Brain pericyte (primary cell): ENCODE measurements at regions not wholly inside any gene's neighbourhood (a gene's known extent, or its start where the extent isn't known, plus 50 kb on each side); places are given as distances from the start of the nearest gene placed in this dataset.
"Not testable (repeated sequence)": the region's sequence is repeated elsewhere in the genome, so short reads cannot be mapped to it uniquely, and the experiment has no call there.

Source experiments
- DNase-seq: peaks from one replicate; pipeline ENCODE4 v3.0.0-alpha.2; 2012; ENCODE audit warnings: low read depth, low spot score

DNA sequence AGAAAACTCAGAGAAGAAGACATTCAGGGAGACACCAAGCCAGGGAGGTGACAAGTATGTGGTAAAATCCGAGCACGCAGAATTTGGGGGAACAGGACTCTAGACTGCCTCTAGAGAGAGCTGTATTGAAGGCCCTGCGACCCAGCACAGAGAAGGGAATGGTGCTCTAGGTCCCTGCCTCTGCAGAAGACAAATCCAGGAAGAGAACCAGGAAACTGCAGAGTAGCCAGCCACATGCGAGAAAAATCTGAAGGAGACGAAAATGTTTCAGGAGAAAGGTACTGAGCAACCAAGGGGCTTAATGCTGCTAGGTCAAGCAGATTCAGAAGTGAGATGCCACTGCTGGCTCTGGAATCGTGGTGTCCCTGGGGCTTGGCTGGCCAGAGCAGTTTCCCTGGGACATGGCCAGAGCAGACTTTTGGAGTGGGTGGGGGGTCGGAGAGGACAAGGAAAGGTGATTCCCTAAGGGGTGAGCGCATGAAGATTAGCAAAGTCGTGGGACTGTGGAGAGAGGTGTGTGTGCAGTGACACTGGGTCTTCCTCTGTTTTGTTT, 158.0 kb upstream of the KLF6 start:
- DNase-seq, result no peak

DNA sequence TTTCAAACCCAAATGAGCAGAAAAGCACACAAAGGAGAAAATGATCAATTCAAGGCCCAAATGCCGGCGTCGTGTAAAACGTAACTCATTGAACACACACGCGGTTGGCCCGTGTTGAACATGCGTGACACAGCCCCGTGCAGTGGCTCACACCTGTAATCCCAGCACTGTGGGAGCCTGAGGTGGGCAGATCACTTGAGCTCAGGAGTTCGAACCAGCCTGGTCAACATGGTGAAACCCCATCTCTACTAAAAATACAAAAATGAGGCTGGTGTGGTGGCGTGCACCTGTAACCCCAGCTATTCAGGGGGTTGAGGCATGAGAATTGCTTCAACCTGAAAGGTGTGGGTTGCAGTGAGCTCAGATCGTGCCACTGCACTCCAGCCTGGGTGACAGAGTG, 156.7 kb upstream of the KLF6 start:
- DNase-seq, result no peak

DNA sequence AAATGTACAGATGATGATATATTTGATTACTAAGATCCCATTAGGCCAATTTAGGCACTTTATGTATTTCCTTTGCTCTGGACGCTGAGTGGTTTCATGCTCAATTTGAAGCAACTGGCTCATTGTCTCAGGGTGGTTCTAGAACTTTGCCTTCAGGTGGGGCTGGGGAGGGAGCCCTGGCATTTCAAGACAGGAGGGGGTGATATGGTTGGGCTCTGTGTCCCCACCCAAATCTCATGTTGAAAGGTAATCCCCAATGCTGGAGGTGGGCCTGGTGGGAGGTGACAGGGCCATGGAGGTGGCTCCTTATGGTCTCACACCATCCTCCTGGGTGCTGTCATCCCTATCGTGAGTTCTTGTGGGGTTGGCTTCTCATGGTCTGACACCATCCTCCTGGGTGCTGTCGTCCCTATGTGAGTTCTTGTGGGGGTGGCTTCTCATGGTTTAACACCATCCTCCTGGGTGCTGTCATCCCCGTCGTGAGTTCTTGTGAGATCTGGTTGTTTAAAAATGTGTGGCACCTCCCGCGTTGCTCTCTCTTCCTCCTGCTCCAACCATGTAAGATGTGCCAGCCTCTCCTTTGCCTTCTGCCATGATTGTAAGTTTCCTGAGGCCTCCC, 151.5 kb upstream of the KLF6 start:
- no peak for DNase-seq

DNA sequence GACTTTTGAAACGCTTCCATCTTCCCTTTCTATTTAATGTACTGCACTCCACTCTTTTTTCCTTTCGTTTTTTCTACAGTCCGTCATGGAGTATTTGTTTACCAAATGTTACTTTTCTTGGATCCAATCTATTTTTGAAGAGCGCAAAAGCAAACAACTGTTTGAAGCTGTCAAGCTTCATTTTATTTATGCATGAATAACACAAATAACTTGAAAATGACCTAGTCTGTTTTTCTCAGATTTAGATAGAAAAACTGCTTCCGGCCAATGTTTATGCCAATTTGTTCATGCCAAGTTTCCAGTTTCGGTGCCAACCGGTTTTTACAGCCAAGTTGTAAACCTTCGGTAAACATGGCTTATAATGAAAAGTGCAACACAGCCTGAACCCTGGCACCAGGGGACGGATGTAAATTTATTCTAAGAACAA, 150.9 kb upstream of the KLF6 start:
- no peak for DNase-seq

DNA sequence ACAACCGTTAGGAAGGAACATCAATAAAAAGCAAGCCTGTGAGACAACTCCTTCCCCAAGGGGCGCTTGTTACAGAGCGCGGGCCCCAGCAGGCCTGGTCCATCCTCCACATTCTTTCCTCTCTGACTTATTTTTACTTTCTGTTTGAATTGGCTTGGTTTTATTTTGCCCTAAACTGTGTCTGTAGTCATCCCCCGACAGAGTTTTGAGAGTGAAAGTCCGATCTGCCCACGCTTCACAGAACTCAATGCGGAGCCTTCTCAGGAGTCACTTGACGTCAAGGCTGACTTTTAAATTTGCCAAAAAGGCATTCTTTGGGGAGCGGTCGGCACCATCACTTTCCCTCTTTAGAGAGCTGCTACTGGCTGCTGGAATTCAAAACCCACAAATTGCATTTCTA, 150.1 kb upstream of the KLF6 start:
- peak; percentile 66 for DNase-seq

DNA sequence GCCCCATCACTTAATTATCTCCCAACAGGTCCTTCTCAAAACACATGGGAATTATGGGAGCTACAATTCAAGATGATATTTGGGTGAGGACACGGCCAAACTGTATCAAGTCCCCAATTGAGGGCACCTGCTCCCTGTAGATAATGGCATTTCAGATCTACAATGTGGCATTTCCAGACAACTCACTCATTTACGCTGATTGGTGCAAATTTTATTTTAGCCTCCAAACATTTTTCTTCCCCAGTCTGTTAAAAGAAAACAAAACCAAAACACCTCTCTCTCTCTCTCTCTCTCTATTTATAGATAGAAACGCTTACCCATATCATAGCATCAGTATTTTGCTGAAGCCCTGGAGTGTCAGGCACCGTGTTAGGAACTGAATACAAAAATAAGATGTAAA, 148.7 kb upstream of the KLF6 start:
- DNase-seq, result no peak

DNA sequence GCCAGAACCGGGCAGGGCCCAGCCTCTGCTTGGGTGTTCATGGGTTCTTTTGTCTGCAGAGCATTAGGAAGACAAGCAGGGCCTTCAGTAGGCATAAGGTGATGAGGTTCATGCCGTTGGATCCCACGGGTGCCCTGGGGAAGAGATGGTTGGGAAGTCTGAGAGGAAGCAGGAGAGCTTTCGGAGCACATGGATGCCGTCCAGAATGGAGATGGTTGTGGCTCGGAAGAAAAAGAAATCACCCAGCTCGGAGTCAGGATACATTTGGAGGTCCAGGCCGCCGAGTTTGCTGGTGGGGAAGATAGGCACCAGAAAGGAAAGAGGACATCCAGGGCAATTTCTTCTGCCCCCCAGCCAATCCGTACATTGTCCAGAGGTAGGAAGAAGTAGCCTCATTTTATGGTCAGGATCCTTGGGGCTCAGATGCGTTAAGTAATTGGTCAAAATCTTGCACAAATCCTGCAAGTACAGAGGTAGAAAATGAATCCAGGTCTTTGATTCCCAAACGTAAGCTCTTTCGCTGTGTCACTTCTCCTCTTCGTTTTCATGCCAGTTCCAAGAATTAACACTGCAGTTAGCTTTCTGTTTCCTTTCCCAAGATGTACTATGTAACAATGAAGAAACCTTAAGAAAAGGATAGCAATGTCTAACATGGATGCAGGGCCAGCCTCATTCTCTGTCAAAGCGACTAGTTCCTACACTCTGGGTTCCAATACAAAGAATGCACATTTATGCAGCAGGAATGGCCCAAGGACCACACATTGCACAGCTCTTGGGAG, 147.8 kb upstream of the KLF6 start:
- no peak for DNase-seq

DNA sequence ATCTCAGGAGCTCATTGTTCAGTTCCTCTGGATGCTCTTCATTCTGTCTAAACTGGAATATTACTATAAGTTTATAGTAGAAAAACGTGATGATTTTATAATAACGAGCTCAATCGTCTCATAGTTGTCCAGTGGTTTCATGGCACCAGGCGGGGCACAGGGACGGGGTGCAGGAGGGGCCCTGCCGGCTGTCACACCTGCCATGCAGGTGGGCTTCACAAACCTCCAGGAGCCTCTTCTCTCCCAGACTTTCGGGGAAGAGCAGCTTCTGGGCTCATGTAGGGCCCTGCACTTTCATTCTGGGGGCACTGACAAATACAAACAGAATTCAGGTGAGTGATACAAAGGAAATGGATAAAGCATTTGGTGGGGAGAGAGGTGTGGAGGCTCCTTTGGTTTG, 146.9 kb upstream of the KLF6 start:
- DNase-seq, result no peak

DNA sequence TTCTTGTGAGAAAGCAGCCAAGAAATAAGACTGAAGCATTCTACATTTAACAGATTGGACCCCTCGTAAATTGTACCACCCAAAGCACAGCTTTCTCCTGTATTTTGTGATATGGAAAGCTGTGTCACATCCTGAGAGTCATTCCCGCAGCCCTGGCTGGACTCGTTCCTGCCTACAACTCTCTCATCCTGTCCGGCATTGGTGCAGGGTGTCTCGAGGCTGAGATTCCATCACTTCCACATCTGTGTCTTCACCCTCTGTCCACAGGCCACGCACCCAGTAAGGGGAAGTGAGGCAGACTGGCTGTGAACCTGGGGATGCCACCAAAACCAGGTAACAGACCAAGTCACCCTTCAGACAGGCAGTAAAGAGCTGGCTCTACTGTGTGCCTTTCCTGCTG, 146.2 kb upstream of the KLF6 start:
- DNase-seq, result no peak

DNA sequence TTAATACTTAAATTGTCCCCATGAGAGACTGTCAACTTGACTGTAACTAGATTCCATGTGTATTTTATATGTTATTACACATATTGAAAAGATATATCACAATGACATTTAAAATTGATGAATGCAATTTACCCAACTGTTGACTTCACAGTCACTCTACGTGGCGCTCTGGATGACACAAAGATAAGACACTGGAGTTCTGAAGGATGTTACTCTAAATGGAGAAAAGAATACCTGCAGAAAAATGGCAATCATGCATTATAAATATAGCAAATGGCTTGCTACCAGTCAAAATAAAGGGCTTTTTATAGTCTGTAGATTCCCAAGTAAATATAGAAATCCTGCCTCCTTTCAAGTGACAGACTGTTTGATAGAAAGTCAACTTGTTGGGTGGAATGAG, 143.6 kb upstream of the KLF6 start:
- no peak for DNase-seq

DNA sequence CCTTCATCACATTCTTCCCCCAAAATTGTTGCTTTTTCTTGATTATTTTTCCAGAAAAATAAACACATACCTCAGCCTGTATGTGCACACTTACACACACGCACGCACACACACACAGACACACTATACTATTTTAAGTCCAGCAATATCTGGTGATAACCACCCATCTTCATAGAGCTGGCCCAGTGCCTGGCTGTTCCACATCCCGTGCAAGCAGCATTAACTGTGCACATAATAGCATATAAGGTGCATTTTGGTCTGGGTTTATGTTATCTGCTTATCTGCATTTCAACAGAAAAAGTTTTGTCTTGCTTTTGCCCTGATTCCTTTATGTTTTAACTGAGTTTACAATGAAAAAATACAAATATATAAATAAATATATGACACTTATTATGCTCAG, 143.1 kb upstream of the KLF6 start:
- no peak for DNase-seq

DNA sequence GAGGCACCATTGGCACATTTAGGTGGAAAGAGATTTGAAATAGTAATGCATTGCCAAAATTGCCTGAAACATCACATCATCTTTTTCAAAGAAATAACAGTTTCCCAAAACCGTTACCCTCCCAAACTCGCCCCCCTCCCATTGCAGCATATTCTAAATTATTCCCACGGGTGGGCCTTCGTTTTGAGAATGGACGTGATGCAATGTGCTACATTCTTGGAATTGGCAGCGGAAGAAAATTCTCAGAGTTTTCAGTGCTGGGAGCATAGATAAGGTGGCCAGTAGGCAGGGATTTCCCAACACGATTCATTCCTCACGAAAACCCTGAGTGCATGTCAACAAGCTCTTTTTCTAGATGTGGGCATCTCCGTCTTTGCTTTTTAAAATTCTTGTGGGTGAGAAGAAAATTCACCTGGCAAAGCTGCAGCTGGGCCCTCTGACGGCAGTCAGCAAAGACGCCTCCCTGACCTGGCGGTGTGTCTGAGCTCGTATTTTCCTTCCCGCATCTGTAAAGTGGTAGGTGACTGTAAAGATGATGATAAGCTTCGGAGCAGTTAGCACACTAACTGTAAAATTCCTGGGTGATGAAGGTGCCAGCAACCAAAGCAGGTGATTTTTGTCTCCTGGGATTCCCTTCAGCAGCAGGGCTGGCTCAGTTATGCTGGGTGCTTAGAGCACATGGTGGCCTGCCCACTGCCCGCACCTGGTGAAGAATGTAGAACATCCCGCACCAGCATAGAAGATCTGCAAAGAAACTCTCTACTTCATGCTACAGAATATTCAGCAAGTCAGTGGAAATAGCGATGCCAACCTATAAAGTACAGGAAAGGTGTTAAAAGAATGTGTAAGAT, 141.9 kb upstream of the KLF6 start:
- no peak for DNase-seq

DNA sequence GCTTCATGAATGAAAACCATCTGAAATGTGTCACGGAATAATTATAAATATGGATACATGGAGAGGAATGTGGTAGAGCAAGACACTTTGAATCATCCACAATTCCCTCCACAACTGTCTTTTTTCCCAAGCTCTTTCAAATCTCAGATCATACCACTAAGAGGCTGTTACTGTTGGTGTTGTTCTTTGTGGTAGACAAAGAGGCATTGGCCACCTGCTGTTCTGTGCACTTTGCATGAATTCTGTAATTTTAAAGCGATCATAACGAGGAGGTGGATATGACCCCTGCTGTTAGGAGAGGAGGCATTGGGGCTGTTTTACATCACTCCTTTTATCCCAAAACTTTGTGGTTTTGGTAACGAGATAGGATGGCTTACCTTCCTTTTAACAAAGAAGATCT, 141.2 kb upstream of the KLF6 start:
- DNase-seq, result no peak

DNA sequence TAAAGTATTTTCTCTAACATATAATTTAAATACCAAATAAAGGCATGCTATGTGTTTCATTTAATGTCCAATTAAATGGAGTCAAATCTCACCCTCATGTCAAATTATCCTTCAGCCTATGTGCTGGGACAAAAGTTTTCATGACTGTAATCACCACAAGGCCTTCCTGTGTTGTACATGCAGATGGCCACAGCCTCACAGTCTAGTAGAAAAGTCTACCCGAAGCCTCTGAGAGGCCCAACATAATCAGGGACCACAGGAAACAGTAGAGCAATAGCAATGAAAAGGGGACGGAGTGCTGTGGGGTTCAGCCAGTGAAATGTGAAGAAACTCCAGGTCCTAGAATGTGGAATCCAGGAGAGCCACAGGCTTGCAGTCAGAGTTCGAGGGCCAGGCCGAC, 140.2 kb upstream of the KLF6 start:
- DNase-seq, result no peak

DNA sequence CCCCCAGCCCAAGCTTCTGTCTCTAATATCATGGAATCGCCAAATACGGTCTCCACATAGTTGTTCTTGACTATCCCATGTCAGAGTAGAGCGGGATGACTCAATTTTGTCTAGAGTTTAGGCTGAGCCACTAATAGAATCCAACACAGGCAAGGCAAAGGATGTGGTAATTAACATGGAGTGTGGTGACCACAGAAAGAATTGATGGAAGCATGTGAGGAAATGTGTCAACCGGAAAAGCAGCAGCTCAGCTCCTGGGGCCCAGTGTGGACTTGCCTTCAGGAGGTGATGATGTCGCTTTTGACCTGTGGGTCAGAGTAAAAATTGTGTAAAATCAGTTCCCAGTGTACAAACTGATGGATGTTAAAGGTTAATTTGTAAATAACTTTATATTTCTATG, 139.3 kb upstream of the KLF6 start:
- DNase-seq, result no peak

DNA sequence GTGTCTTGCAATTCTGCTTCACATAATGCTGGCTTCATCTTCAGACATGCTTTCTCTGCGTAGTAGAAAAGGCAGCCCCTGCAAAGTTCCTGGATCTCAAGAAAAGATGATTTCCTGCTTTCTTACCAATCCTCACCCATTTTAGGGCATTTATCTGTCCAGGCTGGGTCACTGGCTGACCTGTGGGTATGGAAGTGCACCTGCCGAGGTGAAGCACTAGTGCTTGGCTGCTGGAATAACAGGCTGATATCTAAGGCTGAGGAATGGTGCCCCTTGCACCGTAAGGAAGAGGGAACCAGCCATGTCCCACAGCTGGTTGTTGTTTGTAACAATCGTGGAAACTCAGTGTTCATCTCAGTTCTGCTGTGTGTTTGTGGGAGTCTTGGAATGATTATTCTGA, 138.0 kb upstream of the KLF6 start:
- DNase-seq, result no peak

DNA sequence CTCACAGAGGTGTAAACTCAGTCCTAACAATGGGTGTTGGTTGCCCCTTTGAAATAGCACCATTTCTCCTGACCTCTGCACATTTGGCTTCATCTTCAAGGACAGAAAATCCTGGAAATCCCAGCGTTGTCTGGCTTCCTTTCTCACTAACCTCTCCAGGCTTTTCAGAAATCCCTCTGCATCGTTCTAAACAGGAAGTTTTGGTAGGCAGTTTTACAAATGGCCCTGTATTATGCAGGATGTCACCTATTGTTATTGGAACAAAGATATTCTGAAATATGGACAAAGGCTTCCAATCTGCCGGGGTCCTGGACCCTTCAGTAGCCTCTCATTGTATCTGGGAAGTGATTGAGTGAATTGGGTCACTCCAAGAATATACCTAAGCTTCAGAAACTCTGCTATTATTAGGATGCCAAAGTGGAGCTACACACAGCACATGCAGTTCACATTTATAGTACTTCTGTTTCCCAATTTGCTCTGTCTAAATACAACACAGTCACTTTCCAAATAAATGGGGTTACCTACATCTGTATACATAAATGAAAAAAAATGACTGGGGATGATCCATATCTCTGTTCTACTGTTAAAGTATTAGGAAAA, 134.8 kb upstream of the KLF6 start:
- no peak for DNase-seq

DNA sequence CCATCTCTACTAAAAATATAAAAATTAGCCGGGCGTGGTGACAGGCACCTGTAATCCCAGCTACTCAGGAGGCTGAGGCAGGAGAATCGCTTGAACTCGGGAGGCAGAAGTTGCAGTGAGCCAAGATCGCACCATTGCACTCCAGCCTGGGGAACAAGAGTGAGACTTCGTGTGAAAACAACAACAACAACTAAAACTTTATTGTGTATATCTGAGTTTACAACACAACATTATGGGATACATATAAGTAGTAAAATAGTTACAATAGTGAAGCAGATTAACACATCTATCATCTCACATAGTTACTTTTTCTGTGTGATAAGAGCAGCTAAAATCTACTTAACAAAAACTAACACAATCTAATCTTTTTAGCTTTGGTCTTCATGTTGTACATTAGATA, 132.4 kb upstream of the KLF6 start:
- not testable (repeated sequence) for DNase-seq

DNA sequence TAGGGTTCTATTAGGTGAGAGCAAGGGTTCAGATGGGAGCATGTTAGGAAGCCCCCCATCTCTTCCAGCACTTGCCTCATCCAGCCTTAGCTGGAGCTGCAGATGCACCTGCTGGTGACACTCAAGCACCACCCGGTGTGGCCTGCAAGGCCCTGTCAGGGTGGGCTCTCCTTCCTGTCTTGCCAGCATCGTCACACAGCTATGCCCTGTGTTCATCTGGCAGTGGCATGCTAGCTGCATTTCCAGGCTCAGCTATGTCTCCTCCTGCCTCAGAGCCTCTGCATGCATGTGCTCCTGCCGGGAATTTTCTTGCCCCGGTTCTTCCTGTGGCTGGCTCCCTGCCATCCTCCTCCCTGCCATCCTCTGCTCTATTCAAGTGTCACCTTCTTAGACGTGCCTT, 129.7 kb upstream of the KLF6 start:
- DNase-seq, result no peak

DNA sequence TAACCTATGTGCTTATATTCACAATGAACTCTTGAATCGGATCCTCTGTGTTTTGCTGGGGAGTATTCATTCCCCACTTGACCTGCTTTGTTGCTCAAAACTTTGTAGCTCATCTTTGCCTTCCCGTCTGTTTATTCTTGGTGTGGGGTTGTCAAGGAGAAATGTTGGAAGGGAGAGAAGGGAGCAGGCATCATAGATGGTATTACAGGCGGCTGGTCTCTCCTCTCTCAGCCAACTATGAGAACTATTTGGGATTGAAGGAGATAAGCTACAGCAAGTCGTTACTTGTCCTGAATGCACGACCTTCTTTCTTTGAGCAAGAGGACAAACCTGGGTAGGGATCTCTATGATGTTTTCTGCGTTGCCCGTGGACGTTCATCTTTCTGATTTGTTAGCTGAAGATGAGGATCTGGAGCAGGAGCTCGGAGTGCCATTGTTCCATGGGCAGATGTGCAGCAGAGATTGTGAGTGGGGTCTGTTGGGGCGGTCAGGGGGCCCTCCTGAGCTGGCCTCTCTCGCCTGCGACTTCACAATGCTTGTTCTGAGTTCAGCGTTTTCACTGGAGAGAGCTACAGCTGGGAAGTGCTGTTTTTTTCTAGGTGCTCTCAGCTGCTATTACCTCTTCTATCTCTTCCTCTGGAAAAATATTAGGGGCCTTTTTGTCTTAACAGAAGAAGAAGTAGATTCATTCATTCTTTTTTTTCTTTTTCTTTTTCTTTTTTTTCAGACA, 126.9 kb upstream of the KLF6 start:
- DNase-seq, result no peak

DNA sequence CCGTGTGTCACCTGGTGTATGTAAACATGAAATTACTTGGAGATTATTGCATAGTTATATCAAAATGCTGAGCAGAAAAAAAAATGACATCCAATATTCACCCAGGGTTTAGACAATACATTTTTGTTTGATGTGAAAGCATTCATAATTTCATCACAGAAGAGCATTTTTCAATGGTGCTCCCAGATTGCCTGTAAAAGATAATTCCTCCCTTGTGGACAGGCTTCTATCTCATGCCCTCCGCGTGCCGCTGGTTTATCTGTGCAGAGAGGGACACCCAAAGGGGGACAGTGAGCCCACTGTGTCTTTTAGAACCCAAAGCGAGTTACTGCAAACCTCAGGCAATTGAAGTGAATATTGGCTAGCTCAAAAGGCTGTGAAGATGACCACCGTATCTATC, 126.2 kb upstream of the KLF6 start:
- no peak for DNase-seq
